Esophagus muscularis mucosa (tissue), 4 donors: ENCODE measurements at regions not wholly inside any gene's neighbourhood (a gene's known extent, or its start where the extent isn't known, plus 50 kb on each side); places are given as distances from the start of the nearest gene placed in this dataset.

Source experiments
- EP300 ChIP-seq: sonication (generic); formaldehyde crosslinking; IDR thresholded peaks from one replicate; pipeline ENCODE4 v1.6.1; 2017; ENCODE audit warnings: antibody characterized with exemption
- POLR2A ChIP-seq: fragments of 450-650 bp; IDR thresholded peaks from one replicate; pipeline ENCODE4 v1.6.1; 2017; ENCODE audit warnings: antibody characterized with exemption, moderate library complexity, mild to moderate bottlenecking, low read depth
- POLR2AphosphoS5 ChIP-seq, 2 donors: sonication (generic); formaldehyde crosslinking; IDR thresholded peaks; one replicate each; pipeline ENCODE4 v1.6.1; 2017; ENCODE audit warnings: antibody characterized with exemption in 2 of 2
- TF ChIP-seq, protein P1 (sequence below), 3 experiments: fragments of 200-600 bp in 2 of 3; fragments of 450-650 bp in 1 of 3; sonication (generic) in 2 of 3; IDR thresholded peaks; one replicate each; pipeline ENCODE4 v1.5.1; 2017 to 2019; ENCODE audit warnings: antibody characterized with exemption in 3 of 3, mild to moderate bottlenecking in 2 of 3, moderate library complexity in 1 of 3

DNA sequence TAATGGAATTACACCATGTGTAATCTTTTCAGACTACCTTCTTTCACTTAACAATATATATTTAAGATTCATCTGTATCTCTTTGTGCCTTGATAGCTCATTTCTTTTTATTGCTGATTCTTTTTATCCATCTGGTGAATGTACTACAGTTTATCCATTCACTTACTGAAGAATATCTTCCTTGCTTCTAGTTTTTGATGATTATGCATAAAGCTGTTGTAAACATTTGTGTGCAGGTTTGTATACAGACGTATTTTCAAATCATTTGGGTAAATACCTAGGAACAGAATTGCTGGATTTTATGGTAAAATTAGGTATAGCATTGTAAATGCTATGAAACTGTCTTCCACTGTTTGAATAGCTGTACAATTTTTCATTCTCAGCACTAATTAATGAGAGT lies 592.6 kb upstream of the HS6ST1 start:
- TF ChIP-seq, protein P1, sequence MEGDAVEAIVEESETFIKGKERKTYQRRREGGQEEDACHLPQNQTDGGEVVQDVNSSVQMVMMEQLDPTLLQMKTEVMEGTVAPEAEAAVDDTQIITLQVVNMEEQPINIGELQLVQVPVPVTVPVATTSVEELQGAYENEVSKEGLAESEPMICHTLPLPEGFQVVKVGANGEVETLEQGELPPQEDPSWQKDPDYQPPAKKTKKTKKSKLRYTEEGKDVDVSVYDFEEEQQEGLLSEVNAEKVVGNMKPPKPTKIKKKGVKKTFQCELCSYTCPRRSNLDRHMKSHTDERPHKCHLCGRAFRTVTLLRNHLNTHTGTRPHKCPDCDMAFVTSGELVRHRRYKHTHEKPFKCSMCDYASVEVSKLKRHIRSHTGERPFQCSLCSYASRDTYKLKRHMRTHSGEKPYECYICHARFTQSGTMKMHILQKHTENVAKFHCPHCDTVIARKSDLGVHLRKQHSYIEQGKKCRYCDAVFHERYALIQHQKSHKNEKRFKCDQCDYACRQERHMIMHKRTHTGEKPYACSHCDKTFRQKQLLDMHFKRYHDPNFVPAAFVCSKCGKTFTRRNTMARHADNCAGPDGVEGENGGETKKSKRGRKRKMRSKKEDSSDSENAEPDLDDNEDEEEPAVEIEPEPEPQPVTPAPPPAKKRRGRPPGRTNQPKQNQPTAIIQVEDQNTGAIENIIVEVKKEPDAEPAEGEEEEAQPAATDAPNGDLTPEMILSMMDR (IDR thresholded peaks at IDR 0.05), result no peak
- TF ChIP-seq POLR2A, result no peak
- TF ChIP-seq POLR2AphosphoS5 (IDR thresholded peaks at IDR 0.05), result no peak
- TF ChIP-seq EP300, result no peak
